Tongue (tissue), 1 donor: ENCODE measurements at regions not wholly inside any gene's neighbourhood (a gene's known extent, or its start where the extent isn't known, plus 50 kb on each side); places are given as distances from the start of the nearest gene placed in this dataset.

ENCODE experiments used
- DNase-seq: peaks from one replicate; pipeline ENCODE4 v3.0.0-alpha.2; 2015

- no peak for DNase-seq
Observed at GRCh38 chr2:217332417-217332791, 472.5 kb upstream of the TNP1 start.

- peak; percentile 38 for DNase-seq
Observed at GRCh38 chr2:217331523-217332416, 471.9 kb upstream of the TNP1 start.

DNA sequence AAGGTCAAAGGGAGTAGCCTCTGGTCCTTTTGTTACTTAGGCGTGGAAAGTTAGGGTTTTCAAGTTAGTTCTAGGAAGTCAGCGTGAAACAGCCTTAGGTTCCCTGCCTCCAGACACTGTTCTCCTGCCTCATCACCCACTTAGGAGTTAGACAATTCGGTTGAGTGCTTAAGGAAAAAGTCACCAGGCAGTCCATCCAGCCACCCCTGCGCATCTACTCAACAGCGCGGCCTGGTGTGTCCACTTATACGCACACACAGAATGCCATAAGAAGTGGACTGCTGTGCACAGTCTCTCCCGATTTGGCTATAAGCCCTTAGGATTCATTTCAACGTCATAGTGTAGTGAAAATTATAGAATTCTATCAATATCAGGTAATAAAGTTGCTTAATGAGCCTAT is 470.8 kb upstream of the TNP1 start:
- DNase-seq, result no peak

DNA sequence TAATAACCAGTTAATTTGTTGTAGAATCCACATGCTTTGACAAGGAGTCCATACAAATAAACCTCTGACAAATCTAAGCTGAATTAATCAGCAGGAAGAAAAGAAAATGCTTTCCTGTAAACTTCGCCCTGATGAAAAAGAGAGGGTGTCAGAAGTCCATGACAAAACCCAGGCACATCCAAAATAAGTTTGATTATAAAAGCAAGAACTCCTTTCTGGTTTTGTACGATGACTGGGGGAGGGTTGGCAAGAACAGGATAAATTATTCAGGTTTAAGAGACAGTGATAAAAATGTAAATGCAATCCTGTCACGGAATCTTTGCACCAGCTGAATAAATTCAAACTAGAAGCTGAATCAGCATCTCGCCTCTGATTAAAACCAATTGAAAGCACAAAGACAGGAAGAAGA is 469.2 kb upstream of the TNP1 start:
- DNase-seq, result peak; percentile 61

DNA sequence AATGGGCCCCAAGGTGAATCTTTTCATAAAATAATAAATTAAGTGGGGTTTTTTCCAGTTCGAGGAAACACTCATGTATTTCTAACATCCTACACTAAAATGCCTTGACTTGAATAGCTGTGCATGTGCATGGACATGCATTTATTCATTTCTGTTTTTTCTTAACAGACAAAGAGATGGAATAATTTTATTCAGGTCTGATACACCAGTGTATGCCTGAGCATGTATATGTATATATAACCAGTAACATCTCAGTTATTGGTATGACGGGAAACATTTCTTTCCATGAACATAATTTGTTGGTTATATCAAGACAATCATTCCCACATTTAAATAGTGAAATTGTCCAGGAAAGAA is 468.7 kb upstream of the TNP1 start:
- DNase-seq, result no peak

GRCh38 chr2:217327953-217328621 is 468.2 kb upstream of the TNP1 start:
- DNase-seq, result no peak

- no peak for DNase-seq
Observed at GRCh38 chr2:217326238-217327022, 466.6 kb upstream of the TNP1 start.

DNA sequence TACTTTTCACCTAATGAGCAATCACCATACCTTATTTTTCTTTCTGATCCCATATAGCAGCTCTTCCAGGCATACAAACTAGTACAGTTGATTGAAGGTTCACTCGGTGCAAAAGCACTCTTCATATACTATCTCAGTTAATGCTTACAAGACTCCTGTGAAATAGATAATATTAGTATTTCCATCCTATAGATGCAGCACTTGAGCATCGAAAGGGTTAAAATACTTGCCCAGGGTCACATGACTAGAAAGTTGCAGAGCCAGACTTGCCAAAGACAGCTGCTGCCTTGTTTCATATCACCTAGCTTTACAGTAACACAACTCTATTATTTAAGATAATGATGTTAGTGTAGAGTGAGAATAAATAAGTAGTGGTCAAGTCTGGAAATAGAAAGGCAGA is 466.0 kb upstream of the TNP1 start:
- no peak for DNase-seq

DNA sequence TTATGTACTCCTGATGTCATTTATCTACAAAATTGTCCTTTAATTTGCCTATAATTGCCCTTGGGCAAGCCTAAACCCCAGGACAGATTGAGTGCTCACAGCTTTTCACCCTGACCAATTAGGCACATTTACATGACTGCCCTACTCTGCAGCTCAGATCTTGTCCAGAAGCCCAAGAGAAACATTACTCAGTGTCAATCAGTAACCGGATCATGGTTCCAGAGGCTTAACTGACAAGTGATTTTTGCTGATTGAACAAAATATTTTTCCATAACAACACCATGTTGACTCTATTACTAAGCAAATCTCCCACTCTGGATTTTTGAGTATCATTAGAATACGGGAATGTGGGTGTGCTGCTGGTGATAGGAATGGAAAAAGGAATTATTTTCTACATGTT is 465.4 kb upstream of the TNP1 start:
- DNase-seq, result no peak

DNA sequence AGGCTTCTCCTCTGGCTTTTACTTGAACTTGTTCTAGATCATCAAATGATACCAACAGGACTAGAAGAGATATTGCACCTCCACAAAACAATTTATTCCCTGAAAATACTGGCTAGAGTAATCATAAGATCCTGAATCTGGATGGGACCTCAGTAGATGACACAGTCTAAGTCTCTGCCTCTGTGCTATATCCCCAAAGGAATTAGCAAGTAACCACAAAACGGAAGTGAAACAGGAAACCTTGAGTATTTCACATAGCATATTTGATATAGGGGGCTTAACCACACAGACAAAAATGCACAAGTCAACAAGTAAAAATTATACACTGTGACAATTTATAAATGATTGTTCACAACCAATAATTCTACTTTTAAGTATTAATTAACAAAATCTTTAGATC is 456.9 kb upstream of the TNP1 start:
- DNase-seq, result no peak

- DNase-seq, result peak; percentile 86
Observed at GRCh38 chr2:217314021-217314460, 454.2 kb upstream of the TNP1 start.

DNA sequence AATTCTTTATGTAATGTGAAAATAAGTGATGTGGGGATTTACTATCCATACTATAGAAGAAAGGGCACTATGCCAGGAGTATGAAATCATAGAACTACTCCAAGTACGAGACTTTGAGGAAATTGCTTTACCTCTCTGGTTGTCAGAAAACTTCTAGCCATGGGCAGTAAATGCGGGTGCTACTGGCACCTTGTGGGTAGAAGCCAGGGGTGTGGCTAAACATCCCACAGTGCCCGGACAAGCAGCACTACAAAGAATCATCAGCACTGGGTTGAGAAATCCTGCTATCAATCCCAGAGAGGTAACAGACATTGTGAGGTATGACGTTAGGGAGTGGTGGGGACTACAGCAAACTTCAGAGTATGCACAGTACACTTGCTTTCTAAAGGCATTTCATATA is 453.5 kb upstream of the TNP1 start:
- DNase-seq, result no peak

- no peak for DNase-seq
Observed at GRCh38 chr2:217309056-217309455, 449.2 kb upstream of the TNP1 start.

DNA sequence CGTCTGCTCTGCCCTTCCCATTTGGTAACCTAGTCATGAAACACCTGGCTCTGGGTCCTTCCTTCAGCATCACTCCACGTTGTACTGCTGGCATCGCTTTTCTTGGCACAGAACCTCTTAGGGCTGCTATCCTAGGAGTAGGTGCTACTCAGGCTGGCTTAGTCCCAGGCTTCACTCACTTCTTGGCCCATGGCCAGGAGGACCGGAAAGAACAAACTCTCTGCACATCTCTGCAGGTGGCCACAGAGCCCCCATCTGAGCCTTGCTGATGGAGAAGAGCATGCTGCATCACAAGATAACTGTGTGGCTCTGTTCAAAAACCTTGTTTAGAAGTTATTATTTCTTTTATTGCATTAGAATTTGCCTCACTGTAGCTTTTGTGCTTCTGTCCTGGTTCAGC is 447.2 kb upstream of the TNP1 start:
- no peak for DNase-seq

DNA sequence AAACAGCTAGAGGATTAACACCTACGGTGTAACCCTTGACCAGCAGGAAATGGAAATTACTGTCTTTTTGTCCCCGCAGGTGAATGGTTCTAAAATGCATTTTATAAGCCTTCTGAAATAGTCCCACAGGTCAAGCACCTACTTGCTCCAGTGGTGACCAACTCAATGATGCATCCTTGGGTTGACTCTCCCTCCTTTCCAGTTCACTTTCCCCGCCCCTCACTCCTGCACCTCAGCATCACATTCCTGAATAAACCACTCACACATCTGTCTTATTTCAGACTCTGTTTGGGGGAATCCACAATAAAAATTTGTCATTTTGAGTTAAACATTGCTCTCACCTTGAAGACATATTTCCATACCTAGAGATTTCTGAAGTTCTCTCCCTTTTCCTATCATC is 446.0 kb upstream of the TNP1 start:
- no peak for DNase-seq

- no peak for DNase-seq
Observed at GRCh38 chr2:217304582-217304981, 444.7 kb upstream of the TNP1 start.

DNA sequence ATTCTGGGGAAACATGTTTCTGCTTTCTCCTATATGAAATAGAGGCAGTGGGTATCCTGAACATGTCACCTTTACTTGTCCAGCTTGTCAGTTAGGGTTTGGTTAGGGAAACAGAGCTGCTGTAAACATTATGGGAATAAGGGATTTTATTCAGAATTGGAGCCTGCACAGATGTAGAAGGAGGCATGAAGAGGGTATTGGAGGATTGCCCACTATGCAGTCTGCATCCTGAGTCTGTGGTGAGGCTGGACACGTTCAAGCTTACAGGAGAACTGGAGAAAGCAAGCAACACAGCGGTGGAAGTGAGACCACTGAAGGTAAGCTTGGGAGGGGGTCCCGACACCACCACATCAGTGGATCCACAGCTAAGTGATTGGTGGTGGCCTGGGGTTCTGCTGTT is 443.0 kb upstream of the TNP1 start:
- peak; percentile 59 for DNase-seq

DNA sequence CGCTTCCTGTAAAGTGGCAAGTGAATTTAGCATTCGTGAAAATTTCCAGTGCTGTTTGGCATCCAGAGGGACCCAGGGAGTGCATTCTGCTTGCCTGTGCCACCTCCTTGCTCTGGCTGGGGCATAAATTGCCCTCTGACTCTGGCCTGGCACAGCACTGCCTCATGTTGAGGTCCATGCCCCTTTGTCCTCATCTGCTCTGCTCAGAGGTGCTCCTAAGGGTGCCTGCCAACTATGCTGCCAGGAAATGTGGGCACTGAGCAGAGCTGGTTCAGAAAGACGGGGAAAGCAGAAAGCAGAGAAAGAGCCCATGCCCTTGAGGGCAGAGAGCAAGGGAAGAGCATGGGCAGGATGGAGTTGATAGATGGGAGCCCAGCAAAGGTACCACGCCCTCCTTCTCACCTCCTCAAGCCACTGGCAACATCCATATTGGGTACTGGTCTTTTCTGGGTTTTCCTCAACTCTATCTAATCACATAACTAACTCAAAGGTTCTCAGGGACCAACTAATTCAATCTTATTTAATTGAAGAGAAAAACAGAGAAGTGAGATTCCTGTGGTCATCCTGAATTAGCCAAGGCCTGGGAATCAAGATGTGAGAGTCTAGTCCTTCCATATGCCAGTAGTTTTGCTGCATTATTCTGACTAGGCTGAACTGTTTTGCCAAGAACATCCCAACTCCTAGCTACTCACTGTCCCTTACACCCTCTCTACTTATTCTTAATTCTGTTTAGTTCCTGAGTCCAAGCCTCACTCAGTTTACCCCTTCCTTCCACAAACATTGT is 441.5 kb upstream of the TNP1 start:
- no peak for DNase-seq

DNA sequence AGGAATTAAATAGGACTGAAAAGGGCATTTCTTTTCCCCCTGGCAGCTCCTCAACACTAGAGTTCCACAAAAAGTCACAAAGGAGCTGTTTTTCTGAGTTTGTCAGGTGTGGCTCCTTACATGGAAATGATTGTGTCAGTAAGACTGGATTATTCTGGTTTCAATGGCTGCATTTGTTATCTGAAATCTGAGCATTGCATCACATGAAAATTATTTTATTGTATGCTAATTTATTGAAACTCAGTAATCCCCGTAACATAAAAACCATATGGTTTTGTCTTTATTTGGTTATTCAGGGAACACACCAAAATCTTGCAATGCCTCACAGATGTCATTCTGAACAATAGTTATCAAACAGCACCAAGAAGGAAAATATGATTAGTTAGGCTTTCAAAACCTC is 439.7 kb upstream of the TNP1 start:
- peak; percentile 59 for DNase-seq

- no peak for DNase-seq
Observed at GRCh38 chr2:217297096-217297495, 437.2 kb upstream of the TNP1 start.

DNA sequence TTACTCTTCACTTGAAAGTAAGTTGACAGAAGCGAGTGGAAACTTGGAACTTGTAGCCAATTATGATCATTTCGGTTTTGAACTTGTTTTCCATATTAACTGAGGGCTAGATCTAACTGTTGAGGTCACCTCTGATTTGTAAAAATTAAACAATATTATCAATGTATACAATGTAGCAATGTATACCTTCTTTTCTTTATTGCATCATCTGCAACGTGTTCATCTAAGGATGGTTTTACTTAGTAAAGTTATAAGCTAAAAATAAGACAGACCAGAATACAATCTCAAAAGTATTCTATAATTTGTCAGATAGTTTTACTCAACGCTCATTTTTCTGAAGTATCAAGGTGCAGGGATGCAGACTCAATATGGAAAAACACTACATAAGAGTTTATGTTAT is 435.0 kb upstream of the TNP1 start:
- DNase-seq, result no peak

- DNase-seq, result no peak
Observed at GRCh38 chr2:217294211-217294610, 434.3 kb upstream of the TNP1 start.
